ENCODE measurements at regions not wholly inside any gene's neighbourhood (a gene's known extent, or its start where the extent isn't known, plus 50 kb on each side); places are given as distances from the start of the nearest gene placed in this dataset.

DNA sequence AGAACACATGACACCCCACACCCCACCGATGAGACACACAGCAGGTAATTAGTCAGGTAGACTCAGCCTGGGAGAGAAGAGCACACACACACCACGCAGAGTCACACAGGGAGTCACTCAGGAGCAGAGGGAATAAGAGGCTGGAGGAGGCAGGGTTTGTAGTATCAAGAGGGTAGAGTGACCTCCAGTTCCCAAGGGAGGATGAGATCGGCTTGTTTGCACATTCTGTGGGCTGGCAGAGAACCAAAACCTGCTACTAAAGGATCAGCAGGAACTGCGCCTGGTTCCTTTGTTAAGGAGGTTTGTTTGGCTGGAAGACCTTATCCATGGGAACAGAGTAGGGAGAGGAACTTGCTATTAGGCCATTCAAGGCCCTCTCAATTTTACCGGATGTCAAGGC, 281.4 kb upstream of the SLCO3A1 start:
- H3K27me3 Mint-ChIP-seq (ENCODE audit: low read depth): peaks cover 3% of the 10 kb centered on the region
- H3K27ac Mint-ChIP-seq (ENCODE audit: unreplicated experiment): no peak overlapping the region
- H3K9me3 Mint-ChIP-seq: peaks cover 8% of the 10 kb centered on the region
- peaks cover 13% of the 10 kb centered on the region for H3K4me1 Mint-ChIP-seq
- H3K36me3 Mint-ChIP-seq (ENCODE audit: low read depth): no peaks in the 10 kb centered on the region
- H3K4me3 Mint-ChIP-seq: no peak overlapping the region
- DNase-seq (ENCODE audit: low read depth, low spot score): no peak
- TF ChIP-seq, protein P1, sequence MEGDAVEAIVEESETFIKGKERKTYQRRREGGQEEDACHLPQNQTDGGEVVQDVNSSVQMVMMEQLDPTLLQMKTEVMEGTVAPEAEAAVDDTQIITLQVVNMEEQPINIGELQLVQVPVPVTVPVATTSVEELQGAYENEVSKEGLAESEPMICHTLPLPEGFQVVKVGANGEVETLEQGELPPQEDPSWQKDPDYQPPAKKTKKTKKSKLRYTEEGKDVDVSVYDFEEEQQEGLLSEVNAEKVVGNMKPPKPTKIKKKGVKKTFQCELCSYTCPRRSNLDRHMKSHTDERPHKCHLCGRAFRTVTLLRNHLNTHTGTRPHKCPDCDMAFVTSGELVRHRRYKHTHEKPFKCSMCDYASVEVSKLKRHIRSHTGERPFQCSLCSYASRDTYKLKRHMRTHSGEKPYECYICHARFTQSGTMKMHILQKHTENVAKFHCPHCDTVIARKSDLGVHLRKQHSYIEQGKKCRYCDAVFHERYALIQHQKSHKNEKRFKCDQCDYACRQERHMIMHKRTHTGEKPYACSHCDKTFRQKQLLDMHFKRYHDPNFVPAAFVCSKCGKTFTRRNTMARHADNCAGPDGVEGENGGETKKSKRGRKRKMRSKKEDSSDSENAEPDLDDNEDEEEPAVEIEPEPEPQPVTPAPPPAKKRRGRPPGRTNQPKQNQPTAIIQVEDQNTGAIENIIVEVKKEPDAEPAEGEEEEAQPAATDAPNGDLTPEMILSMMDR (conservative IDR thresholded peaks at IDR 0.05): no peak

DNA sequence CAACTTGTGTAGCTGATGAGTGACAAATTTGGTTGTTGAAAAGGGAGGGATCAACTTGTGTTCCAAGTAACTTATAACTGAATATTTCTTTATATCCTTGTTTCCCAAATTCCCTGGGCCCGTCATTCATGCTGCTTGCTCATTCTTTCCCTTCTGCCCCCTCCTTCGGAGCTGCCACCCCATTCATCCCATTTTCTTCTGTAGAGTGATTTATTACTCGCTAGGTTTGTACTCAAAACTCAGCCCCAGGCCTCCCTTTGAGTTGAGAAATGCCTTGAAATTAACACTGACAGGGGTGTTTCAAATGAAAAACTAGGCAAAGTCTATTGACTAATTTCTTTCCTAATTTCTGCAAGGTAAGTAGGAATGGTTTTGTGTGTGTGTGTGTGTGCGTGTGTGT, 277.4 kb upstream of the SLCO3A1 start:
- Mint-ChIP-seq H3K9me3 (peaks cover 3% of the 10 kb centered on the region), H3K27ac (ENCODE audit: unreplicated experiment) (no peak overlapping the region), H3K4me1 (peaks cover 13% of the 10 kb centered on the region), H3K27me3 (ENCODE audit: low read depth) (no peaks in the 10 kb centered on the region), H3K36me3 (ENCODE audit: low read depth) (no peaks in the 10 kb centered on the region), H3K4me3 (no peak overlapping the region)
- DNase-seq (ENCODE audit: low read depth, low spot score): no peak
- TF ChIP-seq, protein P1 (conservative IDR thresholded peaks at IDR 0.05): no peak

DNA sequence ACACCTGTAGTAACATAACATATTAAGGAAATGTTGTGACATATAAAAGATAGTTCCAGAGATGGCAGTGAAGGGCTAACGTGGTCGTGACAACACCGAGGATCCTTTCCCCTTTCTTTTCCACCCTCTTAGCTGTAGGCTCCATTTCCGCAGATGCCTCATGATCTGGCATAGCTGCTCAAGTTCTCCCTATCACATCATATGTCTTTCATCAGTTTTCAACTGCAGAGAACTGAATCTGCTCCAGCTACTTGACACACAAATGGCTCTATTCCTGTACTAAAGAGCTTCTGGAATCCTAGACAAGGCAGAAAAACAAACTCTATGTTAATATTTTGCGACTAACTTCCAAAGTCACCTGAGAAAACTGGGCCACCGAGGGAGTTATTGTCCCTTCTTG, 275.0 kb upstream of the SLCO3A1 start:
- TF ChIP-seq, protein P1 (conservative IDR thresholded peaks at IDR 0.05): no peak

DNA sequence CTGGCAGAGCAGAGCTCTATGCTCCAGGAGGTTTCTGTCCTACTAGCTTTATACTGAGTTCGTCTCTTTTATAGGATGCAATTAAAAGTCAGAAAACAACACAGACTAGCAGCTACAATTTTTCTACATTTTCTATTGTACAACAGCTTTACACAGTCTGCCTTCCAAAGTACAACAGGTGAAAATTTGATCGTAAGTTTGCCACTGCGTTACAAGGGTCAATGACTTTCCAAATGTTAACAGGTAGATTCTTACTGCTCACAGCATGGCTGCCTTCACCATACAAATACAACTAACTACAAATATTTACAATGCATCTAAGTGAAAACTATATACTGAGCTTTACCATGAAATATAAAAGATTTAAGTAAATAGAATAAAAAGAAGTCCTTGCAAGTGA, 268.6 kb upstream of the SLCO3A1 start:
- Mint-ChIP-seq H3K27ac (ENCODE audit: unreplicated experiment) (no peak overlapping the region), H3K4me1 (no peaks in the 10 kb centered on the region), H3K36me3 (ENCODE audit: low read depth) (peaks cover 4% of the 10 kb centered on the region), H3K9me3 (peaks cover 5% of the 10 kb centered on the region), H3K4me3 (no peak overlapping the region), H3K27me3 (ENCODE audit: low read depth) (peaks cover 3% of the 10 kb centered on the region)
- TF ChIP-seq, protein P1 (conservative IDR thresholded peaks at IDR 0.05): no peak
- DNase-seq (ENCODE audit: low read depth, low spot score): no peak

More for the DNA sequence above, 275.0 kb upstream of the SLCO3A1 start:
- no peaks in the 10 kb centered on the region for H3K27me3 Mint-ChIP-seq (ENCODE audit: low read depth)
- no peak overlapping the region for H3K27ac Mint-ChIP-seq (ENCODE audit: unreplicated experiment)
- peaks cover 4% of the 10 kb centered on the region for H3K36me3 Mint-ChIP-seq (ENCODE audit: low read depth)
- peaks cover 8% of the 10 kb centered on the region for H3K9me3 Mint-ChIP-seq
- H3K4me3 Mint-ChIP-seq: no peak overlapping the region
- H3K4me1 Mint-ChIP-seq: peaks cover 13% of the 10 kb centered on the region
- no peak for DNase-seq (ENCODE audit: low read depth, low spot score)

DNA sequence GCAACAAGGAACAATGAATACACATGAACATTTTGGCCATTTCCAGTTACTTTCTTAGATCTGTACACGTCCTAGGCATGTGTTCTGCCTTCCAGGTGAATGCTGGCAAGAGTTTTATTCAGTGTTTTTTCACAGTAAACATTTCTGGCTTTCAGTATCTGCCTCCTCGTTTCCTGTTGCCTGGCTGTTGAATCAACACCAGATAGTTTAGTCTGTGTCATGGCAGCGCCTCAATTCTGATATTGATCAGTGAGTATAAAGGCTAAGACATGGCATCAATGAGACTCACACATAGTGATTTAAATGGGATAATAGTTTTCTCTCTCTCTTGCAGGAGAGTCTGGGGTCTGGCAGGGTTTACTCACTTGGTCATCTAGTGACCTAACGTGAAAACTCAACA, 266.9 kb upstream of the SLCO3A1 start:
- H3K27me3 Mint-ChIP-seq (ENCODE audit: low read depth): peaks cover 3% of the 10 kb centered on the region
- H3K4me1 Mint-ChIP-seq: no peaks in the 10 kb centered on the region
- no peak overlapping the region for H3K27ac Mint-ChIP-seq (ENCODE audit: unreplicated experiment)
- peaks cover 5% of the 10 kb centered on the region for H3K9me3 Mint-ChIP-seq
- no peak for DNase-seq (ENCODE audit: low read depth, low spot score)
- peaks cover 4% of the 10 kb centered on the region for H3K36me3 Mint-ChIP-seq (ENCODE audit: low read depth)
- TF ChIP-seq, protein P1 (conservative IDR thresholded peaks at IDR 0.05): no peak
- H3K4me3 Mint-ChIP-seq: no peak overlapping the region

DNA sequence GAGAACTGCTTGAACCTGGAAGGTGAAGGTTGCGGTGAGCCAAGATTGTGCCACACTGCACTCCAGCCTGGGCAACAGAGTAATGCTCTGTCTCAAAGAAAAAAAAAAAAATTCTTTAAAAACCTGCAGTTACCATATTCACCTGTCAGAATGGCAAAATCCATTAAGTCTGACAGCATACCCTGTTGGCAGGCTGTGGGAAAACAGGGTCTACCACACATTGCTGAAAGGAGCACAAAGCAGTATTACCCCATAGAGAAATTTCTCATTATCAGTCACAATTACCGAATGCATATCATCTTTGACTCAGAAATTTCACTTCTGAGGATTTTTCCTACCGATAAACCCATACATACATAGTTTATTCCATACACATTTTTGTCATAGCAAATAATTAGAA, 264.1 kb upstream of the SLCO3A1 start:
- Mint-ChIP-seq H3K4me3 (no peak overlapping the region), H3K27ac (ENCODE audit: unreplicated experiment) (no peak overlapping the region), H3K36me3 (ENCODE audit: low read depth) (no peaks in the 10 kb centered on the region), H3K4me1 (no peaks in the 10 kb centered on the region), H3K9me3 (no peaks in the 10 kb centered on the region), H3K27me3 (ENCODE audit: low read depth) (peaks cover 2% of the 10 kb centered on the region)
- no peak for DNase-seq (ENCODE audit: low read depth, low spot score)
- TF ChIP-seq, protein P1 (conservative IDR thresholded peaks at IDR 0.05): peak; percentile 28

Measured in neural crest cell (in vitro differentiated cells).